ENCODE measurements at regions not wholly inside any gene's neighbourhood (a gene's known extent, or its start where the extent isn't known, plus 50 kb on each side); places are given as distances from the start of the nearest gene placed in this dataset.

- TF ChIP-seq CTCF (conservative IDR thresholded peaks at IDR 0.05; ENCODE audit: low read depth, low read length) (no peak), EZH2 (IDR thresholded peaks at IDR 0.05; ENCODE audit: borderline replicate concordance, low read depth, low read length, poor library complexity, severe bottlenecking) (no peak)
Observed at GRCh38 chr16:87178977-87179376, 138.2 kb downstream of the C16orf95 start.
